Astrocyte of the spinal cord (primary cell): ENCODE measurements at regions not wholly inside any gene's neighbourhood (a gene's known extent, or its start where the extent isn't known, plus 50 kb on each side); places are given as distances from the start of the nearest gene placed in this dataset.

Experiments
- DNase-seq: peaks from one replicate; pipeline ENCODE4 v3.0.0; 2011; ENCODE audit warnings: low read depth, low spot score
- H3K4me3 ChIP-seq: 2 replicates; pipeline ENCODE4 v1.5.1; 2011; ENCODE audit warnings: low read depth, mild to moderate bottlenecking, low read length, moderate library complexity
- in situ Hi-C: cut with HindIII; loops from 2 replicates; pipeline ENCODE4 v1.10.0; 2017; ENCODE audit warnings: low sequenced_read_pairs
- TF ChIP-seq, protein P1 (sequence below): IDR thresholded peaks from 2 replicates; pipeline ENCODE4 v1.5.1; 2012; ENCODE audit warnings: low read depth, mild to moderate bottlenecking, low read length, inconsistent platforms

GRCh38 chr5:31027721-31028120 lies 165.8 kb upstream of the CDH6 start:
- in situ Hi-C loops = no loop called here
- DNase-seq = no peak
- TF ChIP-seq, protein P1, sequence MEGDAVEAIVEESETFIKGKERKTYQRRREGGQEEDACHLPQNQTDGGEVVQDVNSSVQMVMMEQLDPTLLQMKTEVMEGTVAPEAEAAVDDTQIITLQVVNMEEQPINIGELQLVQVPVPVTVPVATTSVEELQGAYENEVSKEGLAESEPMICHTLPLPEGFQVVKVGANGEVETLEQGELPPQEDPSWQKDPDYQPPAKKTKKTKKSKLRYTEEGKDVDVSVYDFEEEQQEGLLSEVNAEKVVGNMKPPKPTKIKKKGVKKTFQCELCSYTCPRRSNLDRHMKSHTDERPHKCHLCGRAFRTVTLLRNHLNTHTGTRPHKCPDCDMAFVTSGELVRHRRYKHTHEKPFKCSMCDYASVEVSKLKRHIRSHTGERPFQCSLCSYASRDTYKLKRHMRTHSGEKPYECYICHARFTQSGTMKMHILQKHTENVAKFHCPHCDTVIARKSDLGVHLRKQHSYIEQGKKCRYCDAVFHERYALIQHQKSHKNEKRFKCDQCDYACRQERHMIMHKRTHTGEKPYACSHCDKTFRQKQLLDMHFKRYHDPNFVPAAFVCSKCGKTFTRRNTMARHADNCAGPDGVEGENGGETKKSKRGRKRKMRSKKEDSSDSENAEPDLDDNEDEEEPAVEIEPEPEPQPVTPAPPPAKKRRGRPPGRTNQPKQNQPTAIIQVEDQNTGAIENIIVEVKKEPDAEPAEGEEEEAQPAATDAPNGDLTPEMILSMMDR = no peak
- H3K4me3 ChIP-seq = no peak overlapping the region

DNA sequence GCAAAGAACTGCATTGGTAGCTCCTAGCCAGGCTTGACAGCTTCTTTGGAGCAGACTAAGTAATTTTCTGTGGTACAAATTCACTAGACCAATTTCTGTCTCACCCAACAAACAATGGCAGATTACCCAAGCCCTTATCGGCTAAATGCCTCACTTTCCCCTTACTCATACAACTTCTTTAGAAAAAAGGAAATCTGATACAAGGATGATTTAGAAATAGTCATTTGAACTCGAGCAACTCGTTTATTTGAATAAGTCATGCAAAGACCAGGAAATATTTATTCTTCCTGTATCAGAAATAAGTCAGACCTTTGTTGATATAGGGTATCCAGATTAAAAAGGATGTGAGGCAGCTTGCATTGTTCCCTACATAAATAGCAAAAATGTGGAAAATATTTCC lies 170.4 kb upstream of the CDH6 start:
- no peak overlapping the region for H3K4me3 ChIP-seq
- DNase-seq = peak; percentile 64
- in situ Hi-C loops = no loop called here
- TF ChIP-seq, protein P1 = no peak

- TF ChIP-seq, protein P1 = no peak
- in situ Hi-C loops = no loop called here
- no peak overlapping the region for H3K4me3 ChIP-seq
- DNase-seq = peak; percentile 51
These were observed 172.3 kb upstream of the CDH6 start for GRCh38 chr5:31021181-31021624.

- peak; percentile 52 for DNase-seq
- H3K4me3 ChIP-seq = no peak overlapping the region
- in situ Hi-C loops = no loop called here
- TF ChIP-seq, protein P1 = no peak
These were observed 185.3 kb upstream of the CDH6 start for GRCh38 chr5:31008231-31008630.

DNA sequence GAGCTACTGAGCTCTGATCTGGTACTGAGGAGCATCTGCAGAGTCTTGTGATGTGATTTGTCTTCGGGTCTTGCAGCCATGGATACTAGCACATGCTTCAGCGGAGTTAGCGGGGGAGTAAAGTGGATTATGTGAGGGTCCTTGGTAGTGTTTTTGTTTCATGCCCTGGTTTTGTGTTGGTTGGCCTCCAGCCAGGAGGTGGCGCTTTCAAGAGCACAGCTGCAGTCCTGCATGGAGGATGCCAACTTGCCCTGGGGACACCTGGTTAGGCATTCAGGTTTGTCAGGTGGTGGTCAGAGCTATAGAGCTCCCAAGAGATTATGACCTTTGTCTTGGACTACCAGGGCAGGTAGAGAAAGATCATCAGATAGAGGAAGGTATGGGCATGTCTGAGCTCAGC lies 185.8 kb upstream of the CDH6 start:
- in situ Hi-C loops = no loop called here
- no peak for DNase-seq
- TF ChIP-seq, protein P1 = no peak
- H3K4me3 ChIP-seq = no peak overlapping the region

- TF ChIP-seq, protein P1 = no peak
- no peak for DNase-seq
- in situ Hi-C loops = no loop called here
- H3K4me3 ChIP-seq = no peak overlapping the region
These were observed 193.2 kb upstream of the CDH6 start for GRCh38 chr5:31000287-31000686.

GRCh38 chr5:30997681-30998080 lies 195.8 kb upstream of the CDH6 start:
- DNase-seq = no peak
- in situ Hi-C loops = no loop called here
- H3K4me3 ChIP-seq = no peak overlapping the region
- TF ChIP-seq, protein P1 = no peak
